Activated T-helper 1 cell treated with anti-CD3 and anti-CD28 coated beads, Interleukin-12 subunit alpha, Interleukin-12 subunit beta, Interleukin-2, Interleukin-4 antibody, amounts not matched to agents 30 ng/mL and 10 ng/mL and 1 ng/mL, durations not matched to agents 14 hours and 24 hours and 36 hours (primary cell): ENCODE measurements at regions not wholly inside any gene's neighbourhood (a gene's known extent, or its start where the extent isn't known, plus 50 kb on each side); places are given as distances from the start of the nearest gene placed in this dataset.

Experiments
- DNase-seq: peaks from one replicate; pipeline ENCODE4 v3.0.0; 2021; ENCODE audit warnings: low spot score
- H3K27ac Mint-ChIP-seq: one replicate; pipeline ENCODE4 v1.8.0; 2021; ENCODE audit warnings: mild to moderate bottlenecking, mixed read lengths
- H3K27me3 Mint-ChIP-seq: one replicate; pipeline ENCODE4 v1.8.0; 2022; ENCODE audit warnings: mild to moderate bottlenecking, moderate library complexity, mixed read lengths; ENCODE audit not compliant: insufficient read depth
- H3K36me3 Mint-ChIP-seq: one replicate; pipeline ENCODE4 v1.8.0; 2021; ENCODE audit warnings: low read depth, mixed read lengths
- H3K4me1 Mint-ChIP-seq: one replicate; pipeline ENCODE4 v1.8.0; 2021; ENCODE audit warnings: low read depth, mixed read lengths
- H3K4me3 Mint-ChIP-seq: one replicate; pipeline ENCODE4 v1.8.0; 2021; ENCODE audit warnings: mild to moderate bottlenecking, moderate library complexity, mixed read lengths
- H3K9me3 Mint-ChIP-seq: one replicate; pipeline ENCODE4 v1.8.0; 2021; ENCODE audit warnings: mixed read lengths
- intact Hi-C: fragments of 100-400 bp; cut with micrococcal nuclease; formaldehyde crosslinking; loops from one replicate; pipeline ENCODE4 v1.15.1; 2024

DNA sequence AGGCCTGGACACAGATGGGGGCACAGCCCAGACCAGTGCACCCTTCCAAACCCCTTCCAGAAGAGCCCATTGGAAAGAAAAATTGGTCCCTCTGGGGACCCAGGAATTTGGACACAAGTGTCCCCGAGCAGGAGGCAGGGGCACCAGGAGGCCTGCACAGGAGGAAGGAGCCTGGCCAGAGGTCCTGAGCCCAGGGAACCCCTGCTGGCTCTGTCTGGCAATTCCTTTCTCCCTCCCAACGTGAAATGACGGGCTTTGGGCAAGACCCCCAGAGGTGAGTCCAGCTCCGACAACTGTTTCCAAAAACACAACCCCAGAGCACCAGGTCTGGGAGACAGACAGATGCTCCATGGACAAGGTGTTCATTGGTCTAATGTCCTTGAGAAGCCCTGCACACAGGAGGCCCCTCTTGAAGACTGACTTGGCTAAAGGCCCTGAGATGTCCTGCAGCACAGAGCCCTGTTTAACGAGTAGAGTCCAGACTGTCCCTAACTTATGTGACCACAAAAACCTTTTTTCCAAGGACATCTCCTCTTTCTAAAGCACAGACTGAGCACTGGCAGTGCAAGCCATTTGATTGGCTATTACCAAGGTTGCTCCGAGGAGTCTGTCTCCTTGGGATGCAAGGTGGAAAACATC lies 150.7 kb downstream of the OAT start:
- H3K27ac Mint-ChIP-seq = no peak overlapping the region
- no peaks in the 10 kb centered on the region for H3K4me1 Mint-ChIP-seq
- H3K4me3 Mint-ChIP-seq = no peak overlapping the region
- H3K27me3 Mint-ChIP-seq = no peaks in the 10 kb centered on the region
- peaks cover 18% of the 10 kb centered on the region for H3K9me3 Mint-ChIP-seq
- no peaks in the 10 kb centered on the region for H3K36me3 Mint-ChIP-seq
- no peak for DNase-seq
- intact Hi-C loops = no loop called here

GRCh38 chr10:124267231-124267885 lies 151.4 kb downstream of the OAT start:
- Mint-ChIP-seq H3K9me3 (peaks cover 12% of the 10 kb centered on the region), H3K4me1 (no peaks in the 10 kb centered on the region), H3K4me3 (no peak overlapping the region), H3K27me3 (no peaks in the 10 kb centered on the region), H3K27ac (no peak overlapping the region), H3K36me3 (no peaks in the 10 kb centered on the region)
- intact Hi-C loops = no loop called here
- no peak for DNase-seq

GRCh38 chr10:124266468-124267230 lies 152.1 kb downstream of the OAT start:
- Mint-ChIP-seq H3K4me1 (no peaks in the 10 kb centered on the region), H3K9me3 (peaks cover 5% of the 10 kb centered on the region), H3K4me3 (no peak overlapping the region), H3K27ac (no peak overlapping the region), H3K27me3 (no peaks in the 10 kb centered on the region), H3K36me3 (no peaks in the 10 kb centered on the region)
- intact Hi-C loops = no loop called here
- no peak for DNase-seq

DNA sequence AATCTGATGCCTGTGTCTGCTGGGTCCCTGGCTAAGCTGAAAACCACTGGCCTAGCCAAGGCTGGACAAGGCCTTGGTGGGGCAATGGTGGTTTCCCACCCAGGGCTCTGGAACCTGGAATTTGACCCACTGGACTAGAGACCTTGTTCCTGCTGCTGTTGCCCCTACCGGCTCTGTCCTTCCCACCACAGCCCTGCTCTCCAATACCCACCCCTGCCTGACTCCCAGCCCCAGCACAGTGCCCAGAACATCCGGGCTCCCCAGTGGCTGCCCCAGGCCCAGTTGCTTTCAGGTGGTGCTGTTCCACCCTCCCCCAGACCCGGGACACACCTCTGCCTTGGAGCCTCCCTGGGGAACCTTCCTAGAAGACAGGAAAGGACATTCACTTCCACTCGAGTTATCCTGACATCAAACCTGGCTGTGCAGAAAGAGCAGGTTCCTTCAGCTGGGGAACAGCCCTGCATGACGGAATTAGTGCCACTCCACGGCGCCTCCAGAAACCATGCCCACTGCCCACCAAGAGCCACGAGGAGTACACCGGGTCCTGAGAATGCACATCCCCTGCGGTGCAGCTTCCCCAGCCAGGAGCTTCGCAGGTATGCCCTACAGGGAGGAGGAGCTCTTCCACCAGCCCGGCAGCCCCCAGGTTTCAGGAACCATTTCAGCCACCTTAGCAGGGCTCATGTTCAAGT lies 152.8 kb downstream of the OAT start:
- Mint-ChIP-seq H3K27ac (no peak overlapping the region), H3K9me3 (no peaks in the 10 kb centered on the region), H3K4me3 (no peak overlapping the region), H3K36me3 (no peaks in the 10 kb centered on the region), H3K27me3 (no peaks in the 10 kb centered on the region), H3K4me1 (no peaks in the 10 kb centered on the region)
- intact Hi-C loops = no loop called here
- no peak for DNase-seq

DNA sequence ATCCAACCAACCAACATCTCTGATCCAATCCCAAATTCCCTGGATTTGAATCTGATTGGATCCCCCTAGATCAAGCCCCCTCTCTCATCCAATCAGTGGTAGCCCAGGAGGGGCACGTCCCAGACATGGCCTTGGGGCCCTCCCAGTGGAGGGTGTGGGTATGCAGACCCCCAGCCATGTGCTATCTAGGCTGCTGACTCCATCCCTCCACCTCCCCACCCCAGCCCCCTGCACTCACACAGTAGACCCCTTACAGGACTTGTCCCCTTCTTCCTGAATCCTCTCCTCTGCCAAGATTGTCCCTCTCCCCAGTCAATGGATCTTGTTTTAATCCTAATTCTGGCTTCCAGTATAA lies 153.4 kb downstream of the OAT start:
- Mint-ChIP-seq H3K9me3 (no peaks in the 10 kb centered on the region), H3K27me3 (no peaks in the 10 kb centered on the region)
- intact Hi-C loops = no loop called here

GRCh38 chr10:124264711-124265390 lies 153.9 kb downstream of the OAT start:
- intact Hi-C loops = loop anchor here (5.0 kb wide), 1 partner anchor 273 kb away; no protein-coding TSS in a partner anchor
- no peaks in the 10 kb centered on the region for H3K9me3 Mint-ChIP-seq
- H3K27ac Mint-ChIP-seq = no peak overlapping the region
- no peak overlapping the region for H3K4me3 Mint-ChIP-seq
- no peaks in the 10 kb centered on the region for H3K4me1 Mint-ChIP-seq
- no peaks in the 10 kb centered on the region for H3K27me3 Mint-ChIP-seq
- H3K36me3 Mint-ChIP-seq = no peaks in the 10 kb centered on the region
- DNase-seq = no peak

More for the DNA sequence above, 153.4 kb downstream of the OAT start:
- DNase-seq = no peak
- Mint-ChIP-seq H3K4me1 (no peaks in the 10 kb centered on the region), H3K4me3 (no peak overlapping the region), H3K27ac (no peak overlapping the region), H3K36me3 (no peaks in the 10 kb centered on the region)

DNA sequence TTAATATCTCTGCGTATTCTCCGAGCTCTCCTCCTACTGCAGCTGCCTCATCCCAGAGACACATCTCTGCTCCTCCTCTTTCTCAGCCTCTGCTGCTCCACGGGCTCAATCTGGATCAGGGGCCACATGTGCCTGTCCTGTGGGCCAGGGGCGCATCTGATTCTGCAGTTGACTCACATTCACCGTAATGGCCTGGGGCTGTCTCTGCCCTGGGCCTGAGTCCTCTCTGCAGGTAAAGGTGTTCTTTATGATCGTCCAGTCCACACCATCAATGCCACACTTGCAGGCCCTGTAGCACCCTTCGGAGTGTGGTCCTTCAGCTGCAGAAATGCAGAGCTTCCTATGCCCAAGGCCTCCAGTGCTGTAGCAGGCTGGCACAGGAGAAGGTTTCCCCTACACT lies 154.5 kb downstream of the OAT start:
- H3K36me3 Mint-ChIP-seq = no peaks in the 10 kb centered on the region
- no peak for DNase-seq
- intact Hi-C loops = loop anchor here (5.0 kb wide), 1 partner anchor 272 kb away; no protein-coding TSS in a partner anchor
- H3K4me1 Mint-ChIP-seq = no peaks in the 10 kb centered on the region
- no peak overlapping the region for H3K27ac Mint-ChIP-seq
- H3K27me3 Mint-ChIP-seq = no peaks in the 10 kb centered on the region
- no peak overlapping the region for H3K4me3 Mint-ChIP-seq
- H3K9me3 Mint-ChIP-seq = no peaks in the 10 kb centered on the region

DNA sequence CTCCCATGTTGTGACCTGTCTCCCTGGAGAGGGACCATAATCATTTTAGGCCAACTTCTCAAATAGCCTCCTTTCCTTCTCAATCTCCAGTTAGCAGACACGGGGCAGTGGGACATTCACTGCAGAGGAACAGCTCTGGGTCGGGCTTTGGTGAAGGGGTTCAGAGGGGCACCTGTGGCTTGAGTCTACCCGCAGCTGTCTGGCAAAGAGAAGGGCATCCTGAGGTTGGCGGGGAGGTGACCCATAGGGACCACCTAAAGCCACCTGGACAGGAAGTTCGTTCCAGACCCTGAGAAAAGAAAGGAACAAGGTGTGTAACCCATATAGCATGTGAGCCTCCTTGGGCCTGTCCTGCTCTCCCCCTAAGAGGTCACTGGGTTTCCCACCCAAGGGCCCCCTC lies 155.0 kb downstream of the OAT start:
- no peak overlapping the region for H3K4me3 Mint-ChIP-seq
- H3K36me3 Mint-ChIP-seq = no peaks in the 10 kb centered on the region
- intact Hi-C loops = loop anchor here (5.0 kb wide), 1 partner anchor 271 kb away; no protein-coding TSS in a partner anchor
- no peaks in the 10 kb centered on the region for H3K4me1 Mint-ChIP-seq
- no peaks in the 10 kb centered on the region for H3K9me3 Mint-ChIP-seq
- no peaks in the 10 kb centered on the region for H3K27me3 Mint-ChIP-seq
- no peak overlapping the region for H3K27ac Mint-ChIP-seq
- no peak for DNase-seq

DNA sequence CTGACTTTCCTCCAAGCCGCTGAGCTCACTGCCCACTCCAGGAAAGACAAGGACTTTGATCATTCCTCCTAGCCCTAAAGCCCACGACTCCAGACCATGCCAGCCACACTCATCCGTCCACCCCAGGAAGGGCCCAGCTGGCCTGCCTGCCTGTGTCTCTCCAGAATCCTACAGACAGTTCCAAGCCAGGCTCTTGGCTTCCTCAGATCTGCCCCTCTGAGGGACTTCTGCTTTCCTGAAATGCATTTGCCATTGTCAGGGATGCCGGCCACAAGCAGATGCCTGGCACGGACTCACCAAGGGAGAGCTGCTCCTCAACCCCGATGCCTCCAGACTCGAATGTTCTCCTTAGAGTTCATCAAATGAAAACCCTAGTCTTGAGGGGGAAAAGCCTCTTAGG lies 155.8 kb downstream of the OAT start:
- Mint-ChIP-seq H3K4me3 (no peak overlapping the region), H3K4me1 (no peaks in the 10 kb centered on the region), H3K27ac (no peak overlapping the region), H3K36me3 (no peaks in the 10 kb centered on the region), H3K27me3 (no peaks in the 10 kb centered on the region), H3K9me3 (no peaks in the 10 kb centered on the region)
- DNase-seq = no peak
- intact Hi-C loops = loop anchor here (5.0 kb wide), 1 partner anchor 271 kb away; no protein-coding TSS in a partner anchor

- Mint-ChIP-seq H3K9me3 (no peaks in the 10 kb centered on the region), H3K36me3 (no peaks in the 10 kb centered on the region), H3K27ac (no peak overlapping the region), H3K27me3 (no peaks in the 10 kb centered on the region), H3K4me3 (no peak overlapping the region), H3K4me1 (no peaks in the 10 kb centered on the region)
- DNase-seq = no peak
- intact Hi-C loops = loop anchor here (5.0 kb wide), 1 partner anchor 270 kb away; no protein-coding TSS in a partner anchor
Observed at GRCh38 chr10:124262234-124262865, 156.4 kb downstream of the OAT start.

DNA sequence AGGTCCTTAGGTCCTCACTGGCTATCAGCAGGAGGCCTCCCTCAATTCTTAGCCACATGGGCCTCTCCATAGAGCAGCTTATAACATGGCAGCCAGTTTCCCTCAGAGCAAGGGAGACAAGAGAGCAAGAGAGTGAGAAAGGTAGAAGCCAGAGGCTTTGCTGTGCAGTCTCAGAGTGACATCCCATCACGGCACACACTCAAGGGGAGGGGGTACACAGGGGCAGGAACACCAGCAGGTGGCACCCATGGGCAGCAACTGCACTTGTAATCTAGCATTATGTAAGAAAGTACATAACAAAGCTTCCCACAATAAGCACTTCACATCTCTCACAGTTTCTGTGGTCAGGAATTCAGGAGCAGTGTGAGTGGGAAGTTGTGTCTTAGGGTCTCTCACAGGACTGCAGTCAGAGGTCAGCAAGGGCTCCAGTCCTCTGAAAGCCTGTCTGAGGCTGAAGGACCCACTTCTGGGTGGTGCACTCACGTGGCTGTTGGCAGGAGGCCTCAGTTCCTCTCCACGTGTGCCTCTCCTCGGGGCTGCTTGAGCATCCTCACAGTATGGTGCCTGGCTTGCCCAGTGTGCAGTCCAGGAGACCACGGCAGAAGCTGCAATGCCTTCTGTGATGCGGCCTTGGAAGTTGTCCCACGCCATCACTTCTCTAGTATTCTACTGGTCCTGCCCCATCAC lies 159.4 kb downstream of the OAT start:
- Mint-ChIP-seq H3K4me3 (no peak overlapping the region), H3K27ac (no peak overlapping the region), H3K4me1 (no peaks in the 10 kb centered on the region), H3K9me3 (no peaks in the 10 kb centered on the region), H3K36me3 (no peaks in the 10 kb centered on the region), H3K27me3 (no peaks in the 10 kb centered on the region)
- intact Hi-C loops = no loop called here
- DNase-seq = no peak

GRCh38 chr10:124257781-124258180 lies 160.9 kb downstream of the OAT start:
- no peaks in the 10 kb centered on the region for H3K9me3 Mint-ChIP-seq
- no peak for DNase-seq
- H3K27ac Mint-ChIP-seq = no peak overlapping the region
- H3K27me3 Mint-ChIP-seq = no peaks in the 10 kb centered on the region
- no peaks in the 10 kb centered on the region for H3K4me1 Mint-ChIP-seq
- H3K36me3 Mint-ChIP-seq = no peaks in the 10 kb centered on the region
- no peak overlapping the region for H3K4me3 Mint-ChIP-seq
- intact Hi-C loops = no loop called here
